Testis (tissue), 2 donors: ENCODE measurements at regions not wholly inside any gene's neighbourhood (a gene's known extent, or its start where the extent isn't known, plus 50 kb on each side); places are given as distances from the start of the nearest gene placed in this dataset.

Experiments
- DNase-seq: peaks from one replicate; pipeline ENCODE4 v3.0.0-alpha.2; 2019
- H3K27ac ChIP-seq, 2 donors: fragments of 200-600 bp; sonication (generic); one replicate each; pipeline ENCODE4 v1.5.1; 2019
- H3K27me3 ChIP-seq: fragments of 200-600 bp; sonication (generic); one replicate; pipeline ENCODE4 v1.5.1; 2019
- H3K36me3 ChIP-seq: fragments of 200-600 bp; sonication (generic); one replicate; pipeline ENCODE4 v1.5.1; 2017; ENCODE audit warnings: low read depth; ENCODE audit errors: missing control alignments
- H3K4me1 ChIP-seq: fragments of 200-600 bp; sonication (generic); one replicate; pipeline ENCODE4 v1.5.1; 2019
- H3K4me3 ChIP-seq, 2 donors: fragments of 200-600 bp; sonication (generic); one replicate each; pipeline ENCODE4 v1.5.1; 2017 to 2019
- H3K9me3 ChIP-seq: fragments of 200-600 bp; sonication (generic); one replicate; pipeline ENCODE4 v1.5.1; 2017
- CTCF ChIP-seq, 3 experiments: fragments of 450-650 bp in 2 of 3; fragments of 200-600 bp in 1 of 3; sonication (generic) in 1 of 3; IDR thresholded peaks; one replicate each; pipeline ENCODE4 v1.5.1; 2016 to 2019; ENCODE audit warnings: antibody characterized with exemption in 3 of 3, mild to moderate bottlenecking in 2 of 3, moderate library complexity in 1 of 3
- POLR2A ChIP-seq: fragments of 450-650 bp; IDR thresholded peaks from one replicate; pipeline ENCODE4 v1.6.1; 2017; ENCODE audit warnings: antibody characterized with exemption, mild to moderate bottlenecking, moderate library complexity
- WGBS, 2 donors: methylation state at CpG; one replicate each; pipeline ENCODE4 v1.1.5; 2018; 5-methylcytosine and 5-hydroxymethylcytosine counted together
- intact Hi-C: fragments of 100-400 bp; cut with DNase I; formaldehyde crosslinking; loops from one replicate; pipeline ENCODE4 v1.15.1; 2023; ENCODE audit warnings: low total_unique reads

- DNase-seq = no peak
- no peaks in the 10 kb centered on the region for H3K36me3 ChIP-seq
- H3K27me3 ChIP-seq = no peaks in the 10 kb centered on the region
- no peaks in the 10 kb centered on the region for H3K4me1 ChIP-seq
- intact Hi-C loops = no loop called here
- H3K4me3 ChIP-seq = no peak overlapping the region
- no peak overlapping the region for H3K27ac ChIP-seq
- 67 to 73% methylated on average over 2 of the region's 2 CpGs for WGBS, 2 donors
- TF ChIP-seq POLR2A = no peak
- TF ChIP-seq CTCF (IDR thresholded peaks at IDR 0.05) = no peak
- H3K9me3 ChIP-seq = no peaks in the 10 kb centered on the region
Observed at GRCh38 chr5:88653471-88653870, 229.5 kb downstream of the MEF2C start.

GRCh38 chr5:88647901-88648300 is 235.1 kb downstream of the MEF2C start:
- no peak for TF ChIP-seq CTCF (IDR thresholded peaks at IDR 0.05)
- WGBS, 2 donors = 86 to 92% methylated on average over 2 of the region's 2 CpGs
- intact Hi-C loops = no loop called here
- Histone ChIP-seq H3K4me1 (no peaks in the 10 kb centered on the region), H3K9me3 (no peaks in the 10 kb centered on the region), H3K27me3 (no peaks in the 10 kb centered on the region), H3K4me3 (no peak overlapping the region), H3K36me3 (no peaks in the 10 kb centered on the region), H3K27ac (no peak overlapping the region)
- DNase-seq = no peak

- Histone ChIP-seq H3K4me3 (no peak overlapping the region), H3K36me3 (no peaks in the 10 kb centered on the region), H3K27ac (no peak overlapping the region), H3K27me3 (no peaks in the 10 kb centered on the region), H3K4me1 (no peaks in the 10 kb centered on the region), H3K9me3 (no peaks in the 10 kb centered on the region)
- TF ChIP-seq POLR2A = no peak
- TF ChIP-seq CTCF (IDR thresholded peaks at IDR 0.05) = no peak
- intact Hi-C loops = no loop called here
- DNase-seq = no peak
- WGBS, 2 donors = 91 to 92% methylated on average over 1 of the region's 1 CpG
Observed at GRCh38 chr5:88646866-88647265, 236.1 kb downstream of the MEF2C start.

- intact Hi-C loops = no loop called here
- WGBS, 2 donors = 88 to 90% methylated on average over 3 of the region's 3 CpGs
- DNase-seq = no peak
- Histone ChIP-seq H3K9me3 (no peaks in the 10 kb centered on the region), H3K4me1 (no peaks in the 10 kb centered on the region), H3K36me3 (no peaks in the 10 kb centered on the region), H3K27me3 (no peaks in the 10 kb centered on the region), H3K27ac (no peak overlapping the region), H3K4me3 (no peak overlapping the region)
- TF ChIP-seq CTCF (IDR thresholded peaks at IDR 0.05) (no peak), POLR2A (no peak)
Observed at GRCh38 chr5:88644676-88645075, 238.3 kb downstream of the MEF2C start.

- no peaks in the 10 kb centered on the region for H3K36me3 ChIP-seq
- no peak for TF ChIP-seq CTCF (IDR thresholded peaks at IDR 0.05)
- no peak for TF ChIP-seq POLR2A
- no peak overlapping the region for H3K27ac ChIP-seq
- no peaks in the 10 kb centered on the region for H3K27me3 ChIP-seq
- DNase-seq = no peak
- no peak overlapping the region for H3K4me3 ChIP-seq
- intact Hi-C loops = no loop called here
- H3K4me1 ChIP-seq = no peaks in the 10 kb centered on the region
- no peaks in the 10 kb centered on the region for H3K9me3 ChIP-seq
Observed at GRCh38 chr5:88643315-88643714, 239.7 kb downstream of the MEF2C start.
